IMR-90 (cell line): ENCODE measurements at regions not wholly inside any gene's neighbourhood (a gene's known extent, or its start where the extent isn't known, plus 50 kb on each side); places are given as distances from the start of the nearest gene placed in this dataset.

Experiments
- CEBPB ChIP-seq: IDR thresholded peaks from 2 replicates; pipeline ENCODE4 v1.6.1; 2012; ENCODE audit warnings: low read depth, low read length, improper control_type of control experiment
- MAZ ChIP-seq: IDR thresholded peaks from 2 replicates; pipeline ENCODE4 v1.6.1; 2012; ENCODE audit warnings: low read depth, mild to moderate bottlenecking, low read length, improper control_type of control experiment, moderate library complexity, borderline replicate concordance
- POLR2A ChIP-seq: IDR thresholded peaks from 2 replicates; pipeline ENCODE4 v1.6.1; 2012; ENCODE audit warnings: mild to moderate bottlenecking, low read depth, low read length
- RAD21 ChIP-seq: IDR thresholded peaks from 2 replicates; pipeline ENCODE4 v1.6.1; 2012; ENCODE audit warnings: low read length, improper control_type of control experiment
- SMC3 ChIP-seq: fragments of 150-350 bp; IDR thresholded peaks from 2 replicates; pipeline ENCODE4 v1.6.1; 2016; ENCODE audit warnings: low read depth, mild to moderate bottlenecking, antibody characterized with exemption, low read length, moderate library complexity
- TF ChIP-seq, protein P1 (sequence below): conservative IDR thresholded peaks from 2 replicates; pipeline ENCODE4 v1.5.1; 2012; ENCODE audit warnings: mild to moderate bottlenecking, low read depth, low read length, improper control_type of control experiment

DNA sequence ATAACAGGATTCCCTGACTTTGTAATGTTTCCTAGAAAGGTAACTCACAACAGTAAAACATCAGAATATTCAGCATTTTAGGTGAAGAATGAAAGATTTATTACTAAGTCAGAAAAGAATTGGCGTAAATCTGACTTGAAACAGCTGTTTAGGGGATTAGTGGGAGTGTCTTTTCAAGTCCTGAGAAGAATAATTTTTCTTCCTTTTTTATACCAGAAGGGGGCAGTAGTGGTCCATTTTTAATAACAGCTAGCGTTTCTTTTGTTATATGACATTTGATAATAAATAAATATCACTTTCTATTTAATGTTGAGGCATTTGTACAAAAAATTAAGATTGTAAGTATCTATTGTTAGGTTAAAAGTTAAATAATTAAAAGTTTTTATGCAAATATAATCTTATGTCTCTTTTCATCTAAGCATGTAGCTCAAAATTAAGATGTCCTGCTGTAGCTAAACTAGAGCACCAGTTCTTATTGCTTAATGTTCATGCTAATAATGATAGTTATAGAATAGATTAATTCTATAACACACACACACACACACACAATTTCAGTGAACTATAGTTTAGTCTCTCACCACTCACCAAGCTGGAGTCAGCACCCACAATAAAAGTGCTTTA, 258.7 kb upstream of the ARRDC3 start:
- TF ChIP-seq, protein P1, sequence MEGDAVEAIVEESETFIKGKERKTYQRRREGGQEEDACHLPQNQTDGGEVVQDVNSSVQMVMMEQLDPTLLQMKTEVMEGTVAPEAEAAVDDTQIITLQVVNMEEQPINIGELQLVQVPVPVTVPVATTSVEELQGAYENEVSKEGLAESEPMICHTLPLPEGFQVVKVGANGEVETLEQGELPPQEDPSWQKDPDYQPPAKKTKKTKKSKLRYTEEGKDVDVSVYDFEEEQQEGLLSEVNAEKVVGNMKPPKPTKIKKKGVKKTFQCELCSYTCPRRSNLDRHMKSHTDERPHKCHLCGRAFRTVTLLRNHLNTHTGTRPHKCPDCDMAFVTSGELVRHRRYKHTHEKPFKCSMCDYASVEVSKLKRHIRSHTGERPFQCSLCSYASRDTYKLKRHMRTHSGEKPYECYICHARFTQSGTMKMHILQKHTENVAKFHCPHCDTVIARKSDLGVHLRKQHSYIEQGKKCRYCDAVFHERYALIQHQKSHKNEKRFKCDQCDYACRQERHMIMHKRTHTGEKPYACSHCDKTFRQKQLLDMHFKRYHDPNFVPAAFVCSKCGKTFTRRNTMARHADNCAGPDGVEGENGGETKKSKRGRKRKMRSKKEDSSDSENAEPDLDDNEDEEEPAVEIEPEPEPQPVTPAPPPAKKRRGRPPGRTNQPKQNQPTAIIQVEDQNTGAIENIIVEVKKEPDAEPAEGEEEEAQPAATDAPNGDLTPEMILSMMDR = peak; percentile 60
- TF ChIP-seq POLR2A (no peak), SMC3 (peak; percentile 50), RAD21 (peak; percentile 59), CEBPB (no peak), MAZ (no peak)
